ENCODE measurements at regions not wholly inside any gene's neighbourhood (a gene's known extent, or its start where the extent isn't known, plus 50 kb on each side); places are given as distances from the start of the nearest gene placed in this dataset.

- no peak for TF ChIP-seq POLR2A (IDR thresholded peaks at IDR 0.05)
- TF ChIP-seq CTCF (IDR thresholded peaks at IDR 0.05): no peak
- no peak for TF ChIP-seq POLR2AphosphoS5 (IDR thresholded peaks at IDR 0.05)
These were observed 195.0 kb downstream of the IRX2 start for GRCh38 chr5:2556375-2556966.
